OCI-LY3 (cell line): ENCODE measurements at regions not wholly inside any gene's neighbourhood (a gene's known extent, or its start where the extent isn't known, plus 50 kb on each side); places are given as distances from the start of the nearest gene placed in this dataset.
"Not testable (repeated sequence)": the region's sequence is repeated elsewhere in the genome, so short reads cannot be mapped to it uniquely, and the experiment has no call there.

Source experiments
- H2AFZ ChIP-seq: fragments of 200-600, 300-600 bp; shearing (Covaris generic); 2 replicates; pipeline ENCODE4 v1.6.0; 2014; ENCODE audit warnings: antibody characterized with exemption, low read depth, low read length
- H3K27ac ChIP-seq: fragments of 200-600, 300-600 bp; sonication (generic); 2 replicates; pipeline ENCODE4 v1.5.1; 2014; ENCODE audit warnings: mild to moderate bottlenecking, low read length, moderate library complexity, mixed read lengths
- H3K27me3 ChIP-seq: fragments of 200-600, 300-600 bp; sonication (generic); 2 replicates; pipeline ENCODE4 v1.6.1; 2014; ENCODE audit warnings: low read depth, low read length, mixed read lengths
- H3K36me3 ChIP-seq: fragments of 200-600, 300-600 bp; sonication (generic); replicated peaks from 2 replicates; pipeline ENCODE3; 2014; ENCODE audit warnings: low read depth, low read length, mixed read lengths
- H3K4me1 ChIP-seq: fragments of 300-600, 200-600 bp; sonication (generic); 2 replicates; pipeline ENCODE4 v1.6.1; 2014; ENCODE audit warnings: low read length, mixed read lengths
- H3K4me2 ChIP-seq: fragments of 200-600, 300-600 bp; sonication (generic); 2 replicates; pipeline ENCODE4 v1.6.1; 2014; ENCODE audit warnings: low read length, mixed read lengths
- H3K4me3 ChIP-seq: fragments of 300-600, 200-600 bp; sonication (generic); 2 replicates; pipeline ENCODE4 v1.5.1; 2014; ENCODE audit warnings: antibody characterized with exemption, mild to moderate bottlenecking, low read length, moderate library complexity
- H3K79me2 ChIP-seq: fragments of 300-600, 200-600 bp; shearing (Covaris generic); 2 replicates; pipeline ENCODE4 v1.6.1; 2014; ENCODE audit warnings: mild to moderate bottlenecking, low read length, mixed read lengths
- H3K9ac ChIP-seq: fragments of 300-600, 200-600 bp; shearing (Covaris generic); 2 replicates; pipeline ENCODE4 v1.6.0; 2014; ENCODE audit warnings: mild to moderate bottlenecking, low read length, moderate library complexity
- H3K9me3 ChIP-seq: fragments of 200-600, 300-600 bp; shearing (Covaris generic); 2 replicates; pipeline ENCODE4 v1.6.1; 2014; ENCODE audit warnings: low read length, mixed read lengths; ENCODE audit not compliant: insufficient read depth
- H4K20me1 ChIP-seq: fragments of 200-600, 300-600 bp; sonication (generic); 2 replicates; pipeline ENCODE4 v1.6.1; 2016; ENCODE audit warnings: low read length, mixed read lengths; ENCODE audit not compliant: insufficient read depth
- EZH2phosphoT487 ChIP-seq: fragments of 200-600 bp; shearing (Covaris generic); IDR thresholded peaks from 2 replicates; pipeline ENCODE4 v1.6.1; 2018; ENCODE audit warnings: antibody characterized with exemption, mixed run types, low read depth
- TF ChIP-seq, protein P1 (sequence below): fragments of 200-600, 300-600 bp; sonication (generic); IDR thresholded peaks from 2 replicates; pipeline ENCODE4 v1.5.1; 2014; ENCODE audit warnings: antibody characterized with exemption, low read length, low read depth

DNA sequence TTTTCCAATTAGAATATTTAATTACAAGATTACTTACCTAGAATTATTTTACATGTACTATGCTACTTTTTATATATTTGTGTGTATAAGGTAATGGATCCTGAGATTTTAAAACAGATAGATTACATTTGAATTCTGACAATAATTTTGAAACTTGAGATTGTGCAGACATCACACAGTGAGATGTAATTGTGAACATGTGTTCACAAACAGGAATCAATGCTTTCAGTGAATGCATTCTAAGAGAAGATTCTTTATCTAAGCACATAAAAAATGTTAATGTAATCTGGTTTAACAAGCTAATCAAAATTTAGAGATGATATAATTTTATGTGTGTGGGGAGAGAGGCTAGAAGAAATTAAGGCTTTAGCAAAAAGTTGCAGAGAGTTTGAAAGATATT, 1925.5 kb downstream of the ARAP2 start:
- TF ChIP-seq, protein P1, sequence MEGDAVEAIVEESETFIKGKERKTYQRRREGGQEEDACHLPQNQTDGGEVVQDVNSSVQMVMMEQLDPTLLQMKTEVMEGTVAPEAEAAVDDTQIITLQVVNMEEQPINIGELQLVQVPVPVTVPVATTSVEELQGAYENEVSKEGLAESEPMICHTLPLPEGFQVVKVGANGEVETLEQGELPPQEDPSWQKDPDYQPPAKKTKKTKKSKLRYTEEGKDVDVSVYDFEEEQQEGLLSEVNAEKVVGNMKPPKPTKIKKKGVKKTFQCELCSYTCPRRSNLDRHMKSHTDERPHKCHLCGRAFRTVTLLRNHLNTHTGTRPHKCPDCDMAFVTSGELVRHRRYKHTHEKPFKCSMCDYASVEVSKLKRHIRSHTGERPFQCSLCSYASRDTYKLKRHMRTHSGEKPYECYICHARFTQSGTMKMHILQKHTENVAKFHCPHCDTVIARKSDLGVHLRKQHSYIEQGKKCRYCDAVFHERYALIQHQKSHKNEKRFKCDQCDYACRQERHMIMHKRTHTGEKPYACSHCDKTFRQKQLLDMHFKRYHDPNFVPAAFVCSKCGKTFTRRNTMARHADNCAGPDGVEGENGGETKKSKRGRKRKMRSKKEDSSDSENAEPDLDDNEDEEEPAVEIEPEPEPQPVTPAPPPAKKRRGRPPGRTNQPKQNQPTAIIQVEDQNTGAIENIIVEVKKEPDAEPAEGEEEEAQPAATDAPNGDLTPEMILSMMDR = no peak
- no peak for TF ChIP-seq EZH2phosphoT487
- Histone ChIP-seq H3K36me3 (no peaks in the 10 kb centered on the region), H3K9ac (no peak overlapping the region), H3K79me2 (no peaks in the 10 kb centered on the region), H3K4me2 (no peak overlapping the region), H4K20me1 (no peaks in the 10 kb centered on the region), H3K27me3 (no peaks in the 10 kb centered on the region), H2AFZ (no peak overlapping the region), H3K27ac (no peak overlapping the region), H3K4me1 (no peaks in the 10 kb centered on the region), H3K4me3 (no peak overlapping the region), H3K9me3 (no peaks in the 10 kb centered on the region)

DNA sequence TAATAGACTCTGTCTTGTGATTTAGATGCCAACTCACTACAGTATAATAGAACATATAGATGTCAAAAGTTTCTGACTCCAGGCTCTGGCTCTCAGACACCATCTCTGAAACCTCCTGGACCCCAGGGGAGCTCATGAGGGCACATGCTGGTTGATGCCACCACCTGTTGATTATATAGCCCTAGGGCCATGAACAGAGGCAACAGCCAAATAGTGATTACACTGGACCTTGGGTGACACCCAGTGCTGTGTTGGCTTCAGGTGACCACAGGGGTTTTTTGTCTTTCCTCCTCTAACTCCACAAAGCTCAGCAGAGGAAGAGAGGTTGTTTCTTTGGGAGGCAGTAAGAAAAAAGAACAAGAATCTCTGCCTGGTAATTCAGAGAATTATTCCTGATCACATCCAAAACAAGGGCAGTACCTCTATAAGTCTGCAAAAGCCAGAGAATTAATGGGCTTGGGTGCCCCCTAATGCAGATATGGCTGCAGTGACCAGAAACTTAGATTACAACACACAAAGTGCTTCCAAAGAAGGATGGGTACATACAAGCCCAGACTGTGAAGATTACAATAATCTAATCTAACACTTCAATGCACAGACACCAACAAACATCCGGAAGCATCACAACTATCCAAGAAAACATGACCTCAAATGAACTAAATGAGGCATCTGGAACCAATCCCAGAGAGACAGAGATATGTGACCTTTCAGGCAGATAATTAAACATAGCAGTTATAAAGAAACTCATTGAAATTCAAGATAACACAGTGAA, 1920.6 kb downstream of the ARAP2 start:
- Histone ChIP-seq H3K79me2 (no peaks in the 10 kb centered on the region), H4K20me1 (no peaks in the 10 kb centered on the region), H3K9me3 (no peaks in the 10 kb centered on the region), H3K27me3 (no peaks in the 10 kb centered on the region), H2AFZ (no peak overlapping the region), H3K9ac (no peak overlapping the region), H3K36me3 (no peaks in the 10 kb centered on the region), H3K4me2 (no peak overlapping the region), H3K27ac (no peak overlapping the region), H3K4me1 (no peaks in the 10 kb centered on the region), H3K4me3 (no peak overlapping the region)
- TF ChIP-seq EZH2phosphoT487 = no peak
- TF ChIP-seq, protein P1 = peak; percentile 24; the same call in 1 of the 2 replicates

GRCh38 chr4:34328939-34329338, 1915.4 kb downstream of the ARAP2 start:
- TF ChIP-seq, protein P1 = no peak
- TF ChIP-seq EZH2phosphoT487 = no peak

DNA sequence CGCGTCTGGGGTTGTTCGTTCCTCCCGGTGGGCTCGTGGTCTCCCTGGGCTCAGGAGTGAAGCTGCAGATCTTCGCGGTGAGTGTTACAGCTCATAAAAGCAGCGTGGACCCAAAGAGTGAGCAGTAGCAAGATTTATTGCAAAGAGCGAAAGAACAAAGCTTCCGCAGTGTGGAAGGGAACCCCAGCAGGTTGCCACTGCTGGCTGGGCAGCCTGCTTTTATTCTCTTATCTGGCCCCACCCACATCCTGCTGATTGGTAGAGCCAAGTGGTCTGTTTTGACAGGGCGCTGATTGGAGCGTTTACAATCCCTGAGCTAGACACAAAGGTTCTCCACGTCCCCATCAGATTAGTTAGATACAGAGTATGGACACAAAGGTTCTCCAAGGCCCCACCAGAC, 1909.2 kb downstream of the ARAP2 start:
- H2AFZ ChIP-seq, H3K27me3 ChIP-seq, H4K20me1 ChIP-seq, H3K36me3 ChIP-seq, H3K27ac ChIP-seq, H3K79me2 ChIP-seq, H3K9ac ChIP-seq, H3K9me3 ChIP-seq, H3K4me3 ChIP-seq, H3K4me2 ChIP-seq, H3K4me1 ChIP-seq: not testable (repeated sequence)

More at GRCh38 chr4:34328939-34329338, 1915.4 kb downstream of the ARAP2 start:
- Histone ChIP-seq H2AFZ (no peak overlapping the region), H3K27ac (no peak overlapping the region), H3K4me1 (no peaks in the 10 kb centered on the region), H3K4me2 (no peak overlapping the region), H4K20me1 (no peaks in the 10 kb centered on the region), H3K9me3 (no peaks in the 10 kb centered on the region), H3K9ac (no peak overlapping the region), H3K4me3 (no peak overlapping the region), H3K79me2 (no peaks in the 10 kb centered on the region), H3K36me3 (no peaks in the 10 kb centered on the region), H3K27me3 (no peaks in the 10 kb centered on the region)

GRCh38 chr4:34335556-34335955, 1908.8 kb downstream of the ARAP2 start:
- H3K36me3 ChIP-seq, H3K4me2 ChIP-seq, H3K9ac ChIP-seq, H4K20me1 ChIP-seq, H3K27me3 ChIP-seq, H3K9me3 ChIP-seq, H2AFZ ChIP-seq, H3K4me3 ChIP-seq, H3K27ac ChIP-seq, H3K4me1 ChIP-seq, H3K79me2 ChIP-seq: not testable (repeated sequence)
